GM18867 (cell line): ENCODE measurements at regions not wholly inside any gene's neighbourhood (a gene's known extent, or its start where the extent isn't known, plus 50 kb on each side); places are given as distances from the start of the nearest gene placed in this dataset.

Experiments used
- ATAC-seq: cut with Tn5 transposase; IDR thresholded peaks from one replicate; pipeline ENCODE4 v1.9.1; 2021; ENCODE audit warnings: mild to moderate bottlenecking, moderate library complexity; ENCODE audit not compliant: unreplicated experiment

GRCh38 chr16:47973552-47973951 is 182.2 kb downstream of the ABCC12 start:
- ATAC-seq = no peak

DNA sequence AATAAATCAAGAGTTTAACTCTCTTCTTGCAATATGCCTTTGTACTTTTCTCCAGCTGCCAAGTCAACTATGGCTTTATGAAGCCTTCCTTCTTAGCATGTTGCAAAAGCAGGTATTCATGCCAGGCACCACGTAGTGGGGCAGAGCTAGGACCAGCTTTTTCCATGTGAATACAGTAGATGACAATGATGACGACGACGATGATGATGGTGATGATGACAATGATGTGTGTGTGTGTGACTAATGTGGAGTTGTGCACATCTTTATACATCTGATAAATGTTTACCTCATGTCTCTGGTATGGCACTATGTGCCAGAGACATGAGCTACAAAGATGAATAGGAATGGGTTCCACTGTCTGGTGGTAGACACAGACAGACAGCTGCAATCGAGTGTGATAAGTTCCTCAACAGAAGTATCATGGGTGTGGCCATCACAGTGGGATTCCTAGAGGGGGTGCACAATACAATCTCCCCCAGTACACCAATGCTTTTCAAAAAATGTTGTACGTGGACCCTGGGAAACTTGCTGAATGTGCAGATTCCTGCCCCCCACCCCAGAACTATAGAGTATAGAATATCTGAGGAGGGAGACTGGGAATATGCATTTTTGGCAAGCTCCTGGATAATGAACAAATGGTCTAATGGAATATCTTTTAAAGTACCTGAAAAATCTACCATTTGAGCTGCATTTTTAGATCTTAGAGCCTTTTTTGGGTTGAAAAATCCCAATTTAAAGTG is 183.4 kb downstream of the ABCC12 start:
- ATAC-seq = no peak

DNA sequence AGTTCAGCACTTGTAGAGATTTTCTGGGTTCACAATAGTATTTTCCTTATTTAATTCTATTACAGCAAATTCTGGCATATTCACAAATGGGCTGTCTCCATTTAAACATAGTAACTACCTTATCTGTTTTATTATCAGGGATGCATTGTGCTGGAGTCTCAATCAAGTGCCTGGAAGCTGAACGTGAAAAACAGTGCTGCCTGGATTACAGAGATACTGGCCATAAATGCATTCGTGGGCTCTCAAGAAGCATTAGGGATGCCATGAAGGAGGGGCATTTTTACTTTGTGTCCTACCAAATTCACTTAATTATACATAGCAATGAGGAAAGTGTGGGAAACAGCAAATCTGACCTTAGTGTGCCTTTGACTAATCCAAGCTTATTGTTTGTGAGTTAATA is 184.6 kb downstream of the ABCC12 start:
- no peak for ATAC-seq

- no peak for ATAC-seq
Measured at GRCh38 chr16:47970291-47970931, 185.4 kb downstream of the ABCC12 start.

GRCh38 chr16:47967374-47967773 is 188.4 kb downstream of the ABCC12 start:
- ATAC-seq = no peak

DNA sequence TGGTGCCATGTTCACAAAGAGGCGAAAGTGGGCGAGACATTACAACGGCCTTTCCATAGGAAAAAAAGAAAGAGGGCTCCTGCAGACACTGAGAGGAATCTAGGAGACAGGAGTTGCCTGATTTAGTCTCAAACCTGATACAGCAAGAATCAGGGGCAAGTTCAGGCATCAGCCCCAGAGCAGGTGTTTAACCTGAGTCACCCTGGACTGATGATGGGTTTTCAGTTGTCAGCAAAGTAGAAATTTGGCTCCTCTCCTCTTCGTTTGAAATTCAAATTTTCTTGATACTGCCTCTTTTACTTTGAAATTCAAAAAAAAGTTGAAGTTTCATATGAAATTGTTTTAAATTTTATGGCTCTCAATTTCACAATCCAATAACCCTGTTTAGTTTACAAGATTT is 189.5 kb downstream of the ABCC12 start:
- ATAC-seq = no peak

DNA sequence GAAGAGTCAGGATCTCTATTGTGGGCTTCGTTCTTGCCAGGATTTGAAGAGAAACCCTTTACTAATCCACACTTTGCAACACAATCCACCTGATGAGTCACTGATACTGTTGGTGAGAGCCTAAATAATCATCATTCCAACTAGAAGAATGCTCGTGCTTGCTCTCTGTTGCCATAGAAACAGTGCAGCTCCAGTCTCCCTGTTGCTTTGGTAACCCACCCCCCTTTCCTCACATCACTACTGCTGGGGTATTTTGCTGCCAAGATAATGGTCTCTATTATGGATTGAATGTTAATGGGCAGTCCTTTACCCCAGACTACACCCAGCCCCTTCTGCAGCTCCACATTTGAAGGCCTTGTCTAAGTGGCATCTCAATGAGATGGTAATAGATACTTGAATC is 190.4 kb downstream of the ABCC12 start:
- ATAC-seq = no peak

GRCh38 chr16:47958726-47959125 is 197.1 kb downstream of the ABCC12 start:
- ATAC-seq = no peak

DNA sequence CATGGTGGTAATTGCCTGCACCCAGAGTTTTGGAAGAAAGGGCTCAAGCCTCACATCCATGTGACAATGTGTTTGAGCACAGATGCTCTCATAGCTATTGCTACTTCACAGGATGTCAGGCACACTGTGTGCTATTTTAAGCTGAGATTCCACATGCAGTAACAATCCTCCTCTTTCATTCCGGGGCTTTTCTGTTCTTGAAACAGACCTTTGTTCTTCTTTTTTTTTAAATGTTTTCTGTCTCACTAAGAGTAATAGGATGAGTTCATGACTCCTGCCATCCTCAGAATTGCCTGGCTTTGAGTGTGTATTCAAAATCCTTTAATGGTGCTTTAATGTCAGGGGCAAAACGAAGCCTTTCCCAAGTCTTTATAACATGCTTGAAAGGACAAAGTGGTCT is 198.9 kb downstream of the ABCC12 start:
- no peak for ATAC-seq

DNA sequence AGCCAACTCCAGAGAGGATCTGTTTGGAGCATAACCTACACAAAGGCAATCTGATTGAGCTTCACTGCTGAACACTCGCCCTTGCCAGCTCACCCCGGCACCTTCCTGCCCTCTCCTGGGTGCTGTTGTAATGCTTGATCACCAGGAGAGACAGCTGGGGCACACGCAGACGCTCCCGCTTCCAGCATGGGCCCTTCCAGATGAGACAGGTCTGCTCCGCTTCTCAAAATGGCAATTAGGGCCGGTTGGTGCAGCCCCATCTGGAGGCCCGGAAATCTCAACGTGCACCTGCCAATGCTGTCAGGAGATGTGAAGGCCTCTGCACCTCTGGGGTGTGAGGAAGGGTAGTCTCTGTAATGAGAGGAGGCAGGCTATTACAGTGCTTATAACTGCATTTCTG is 206.1 kb downstream of the ABCC12 start:
- ATAC-seq = no peak

- no peak for ATAC-seq
Measured at GRCh38 chr16:47949276-47949675, 206.5 kb downstream of the ABCC12 start.

DNA sequence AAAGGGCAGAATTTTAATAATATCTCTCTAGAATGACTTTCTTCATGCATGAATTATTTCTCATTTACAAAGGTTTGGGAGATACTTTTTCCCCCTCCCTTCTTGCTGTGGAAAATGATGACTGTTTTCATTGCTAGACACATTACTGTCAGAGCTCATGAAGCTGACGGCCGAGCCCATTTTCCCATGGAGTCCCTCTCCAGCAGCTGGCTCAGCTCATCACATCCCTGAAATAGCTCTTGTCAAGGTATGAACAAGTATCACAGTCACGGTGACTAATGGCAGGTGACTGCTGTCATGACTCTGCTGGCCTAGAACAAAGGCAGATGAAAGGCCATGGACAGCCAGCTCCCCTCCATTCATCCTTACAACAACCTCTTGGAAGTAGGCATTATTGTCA is 208.1 kb downstream of the ABCC12 start:
- ATAC-seq = no peak

DNA sequence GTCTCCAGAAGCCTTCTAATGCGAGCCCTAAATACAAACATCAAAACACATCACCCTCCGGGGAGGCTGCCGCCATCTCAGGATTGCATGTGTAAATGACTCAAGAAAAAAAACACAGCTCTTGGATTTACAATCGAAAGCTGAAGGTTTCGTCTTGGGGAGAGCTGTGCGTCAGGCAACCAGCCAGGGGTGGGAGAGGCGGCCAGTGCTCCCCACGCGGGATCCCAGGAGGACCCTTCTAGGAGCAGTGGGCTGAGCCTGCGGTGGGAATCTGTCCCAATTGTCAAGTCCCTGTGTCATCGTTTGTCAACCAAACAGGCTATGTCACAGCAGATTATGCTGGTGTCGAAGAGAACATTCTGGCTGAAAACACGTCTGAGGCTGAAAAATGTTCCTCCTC is 209.7 kb downstream of the ABCC12 start:
- ATAC-seq = no peak

DNA sequence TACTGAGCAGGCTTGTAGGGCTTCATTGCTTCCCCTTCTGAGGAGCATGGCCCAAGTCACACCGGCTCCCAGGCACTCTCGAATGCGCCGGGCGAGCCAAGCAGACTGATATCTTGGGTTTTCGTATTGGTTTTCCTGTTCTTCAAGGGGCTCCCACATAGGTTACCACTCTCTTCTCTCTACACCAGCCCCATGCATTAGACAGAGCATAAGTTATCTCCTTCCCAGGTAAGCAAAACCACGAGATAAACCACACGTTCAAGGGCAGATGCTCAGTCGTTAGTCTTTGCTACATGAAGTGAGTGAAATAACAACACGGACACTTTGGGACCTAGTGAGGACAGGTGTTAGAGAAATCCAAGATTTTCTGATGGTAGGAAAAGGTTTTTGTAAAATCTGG is 211.2 kb downstream of the ABCC12 start:
- ATAC-seq = no peak

DNA sequence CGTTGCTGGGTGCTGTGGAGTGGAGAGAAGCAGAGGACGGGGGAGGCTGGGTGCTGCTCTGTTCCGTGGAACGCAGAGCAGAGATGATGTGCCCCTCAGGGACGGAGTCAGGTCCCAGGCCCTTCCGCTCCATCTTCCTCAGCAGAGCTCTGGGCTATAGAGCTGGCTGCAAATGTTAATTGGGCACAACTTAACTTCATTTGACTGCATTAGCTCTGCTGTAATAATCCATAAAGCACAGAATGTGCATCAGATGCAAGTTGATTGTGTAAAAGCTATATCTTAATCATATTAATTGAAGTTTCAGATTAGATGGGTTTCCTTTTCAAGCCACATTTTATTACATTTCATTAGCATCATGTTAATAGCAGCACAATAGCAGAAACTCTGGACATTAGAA is 212.6 kb downstream of the ABCC12 start:
- ATAC-seq = no peak

- no peak for ATAC-seq
Measured at GRCh38 chr16:47940466-47940865, 215.3 kb downstream of the ABCC12 start.

GRCh38 chr16:47939680-47940079 is 216.1 kb downstream of the ABCC12 start:
- no peak for ATAC-seq

- no peak for ATAC-seq
Measured at GRCh38 chr16:47938272-47938671, 217.5 kb downstream of the ABCC12 start.

GRCh38 chr16:47928008-47928407 is 227.8 kb downstream of the ABCC12 start:
- ATAC-seq = no peak

- no peak for ATAC-seq
Measured at GRCh38 chr16:47927330-47927729, 228.5 kb downstream of the ABCC12 start.

DNA sequence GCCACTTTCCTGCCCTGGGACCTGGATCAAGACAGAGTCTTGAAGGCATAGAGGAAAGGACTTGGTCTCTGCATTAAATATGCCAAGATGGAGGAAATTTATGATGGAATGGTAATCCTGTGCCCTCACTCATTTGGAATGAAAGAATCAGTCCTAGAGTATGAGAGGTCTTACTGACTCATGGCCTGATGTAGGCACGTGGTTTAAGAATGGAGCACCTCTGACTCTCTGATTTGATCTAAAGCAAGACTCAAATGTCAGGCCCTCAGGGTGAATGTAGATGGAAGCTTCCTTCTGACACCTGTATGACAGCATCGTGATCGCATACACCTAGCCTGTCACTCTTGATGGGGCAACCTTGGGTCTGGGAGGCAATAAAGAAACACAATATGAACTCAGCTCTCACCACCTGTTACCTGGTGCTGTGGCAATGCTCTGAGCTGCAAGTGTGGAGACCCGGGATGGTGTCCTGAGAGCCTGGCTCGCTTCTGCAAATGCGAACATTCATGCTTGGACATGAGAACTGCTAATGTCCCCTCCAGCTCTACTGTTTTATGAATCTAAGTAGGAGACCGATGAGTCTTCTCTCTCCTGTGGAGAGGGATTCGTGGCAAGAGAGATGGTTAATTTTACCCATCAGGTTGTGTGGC is 229.9 kb downstream of the ABCC12 start:
- ATAC-seq = no peak

DNA sequence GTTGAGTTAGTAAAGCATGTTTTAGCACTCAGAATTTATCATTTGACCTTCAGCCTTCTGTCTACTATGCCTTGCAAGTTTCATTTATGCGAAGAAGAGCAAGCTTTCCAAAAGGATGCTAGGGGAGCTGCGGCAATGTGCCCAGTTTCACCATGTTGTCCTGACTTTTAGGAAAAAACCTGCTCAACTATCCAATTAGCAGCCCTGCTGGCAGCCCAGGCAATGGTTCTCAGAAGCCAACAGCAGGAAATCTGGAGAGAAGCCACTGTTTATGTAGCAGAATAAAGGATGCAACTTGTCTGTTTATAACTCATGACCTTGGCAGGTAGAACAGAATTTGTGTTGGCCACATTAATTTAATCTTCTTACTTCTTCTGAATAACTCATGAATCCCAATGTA is 230.8 kb downstream of the ABCC12 start:
- ATAC-seq = no peak
